Mesodermal cell (in vitro differentiated cells): ENCODE measurements at regions not wholly inside any gene's neighbourhood (a gene's known extent, or its start where the extent isn't known, plus 50 kb on each side); places are given as distances from the start of the nearest gene placed in this dataset.

Source experiments
- H3K27ac ChIP-seq: 2 replicates; pipeline ENCODE4 v1.7.0; 2013; ENCODE audit warnings: mild to moderate bottlenecking, low read depth, low read length, moderate library complexity; ENCODE audit not compliant: severe bottlenecking
- H3K36me3 ChIP-seq: 2 replicates; pipeline ENCODE4 v1.7.1; 2013; ENCODE audit warnings: mild to moderate bottlenecking, low read length, moderate library complexity; ENCODE audit not compliant: control insufficient read depth, insufficient read depth
- H3K4me1 ChIP-seq: one replicate; pipeline ENCODE4 v1.7.1; 2013; ENCODE audit warnings: mild to moderate bottlenecking, low read length; ENCODE audit not compliant: insufficient read depth, control insufficient read depth, poor library complexity, severe bottlenecking
- H3K4me3 ChIP-seq: 2 replicates; pipeline ENCODE4 v1.7.0; 2013; ENCODE audit warnings: low read length, control low read depth, mild to moderate bottlenecking; ENCODE audit not compliant: insufficient read depth, poor library complexity, severe bottlenecking; ENCODE audit errors: extremely low read depth
- H3K9me3 ChIP-seq: 2 replicates; pipeline ENCODE4 v1.7.1; 2013; ENCODE audit warnings: mild to moderate bottlenecking, low read length, moderate library complexity; ENCODE audit not compliant: control insufficient read depth
- WGBS, 2 experiments: methylation state at CpG; one replicate each; pipeline ENCODE4 v1.1.5; 2013; ENCODE audit warnings: missing lambda C conversion rate in 2 of 2; ENCODE audit not compliant: insufficient coverage in 2 of 2; 5-methylcytosine and 5-hydroxymethylcytosine counted together

GRCh38 chr18:43396266-43396665 is 119.0 kb upstream of the SYT4 start:
- no CpG with 5 or more reads among the region's 1 CpG for WGBS, 2 experiments

GRCh38 chr18:43398601-43399000 is 121.3 kb upstream of the SYT4 start:
- Histone ChIP-seq H3K36me3 (no peaks in the 10 kb centered on the region), H3K27ac (no peak overlapping the region), H3K4me1 (no peaks in the 10 kb centered on the region), H3K4me3 (no peak overlapping the region), H3K9me3 (peaks cover 6% of the 10 kb centered on the region)
- no CpG with 5 or more reads among the region's 1 CpG for WGBS, 2 experiments

More at GRCh38 chr18:43396266-43396665, 119.0 kb upstream of the SYT4 start:
- H3K27ac ChIP-seq, result no peak overlapping the region
- H3K4me3 ChIP-seq, result no peak overlapping the region
- no peaks in the 10 kb centered on the region for H3K4me1 ChIP-seq
- H3K36me3 ChIP-seq, result no peaks in the 10 kb centered on the region
- no peaks in the 10 kb centered on the region for H3K9me3 ChIP-seq

- H3K36me3 ChIP-seq, result no peaks in the 10 kb centered on the region
- WGBS, 2 experiments, result 89 to 95% methylated on average over 1 of the region's 1 CpG
- peaks cover 6% of the 10 kb centered on the region for H3K9me3 ChIP-seq
- H3K4me1 ChIP-seq, result no peaks in the 10 kb centered on the region
- no peak overlapping the region for H3K27ac ChIP-seq
- no peak overlapping the region for H3K4me3 ChIP-seq
Measured at GRCh38 chr18:43405097-43405496, 127.8 kb upstream of the SYT4 start.

GRCh38 chr18:43414006-43414405 is 136.7 kb upstream of the SYT4 start:
- WGBS, 2 experiments, result 20 to 63% methylated on average over 1 to 2 of the region's 6 CpGs
- H3K4me1 ChIP-seq, result no peaks in the 10 kb centered on the region
- no peaks in the 10 kb centered on the region for H3K36me3 ChIP-seq
- no peaks in the 10 kb centered on the region for H3K9me3 ChIP-seq
- no peak overlapping the region for H3K27ac ChIP-seq
- no peak overlapping the region for H3K4me3 ChIP-seq

GRCh38 chr18:43420091-43420490 is 142.8 kb upstream of the SYT4 start:
- no peak overlapping the region for H3K27ac ChIP-seq
- H3K4me3 ChIP-seq, result no peak overlapping the region
- H3K4me1 ChIP-seq, result no peaks in the 10 kb centered on the region
- H3K36me3 ChIP-seq, result no peaks in the 10 kb centered on the region
- H3K9me3 ChIP-seq, result no peaks in the 10 kb centered on the region

GRCh38 chr18:43420950-43421349 is 143.7 kb upstream of the SYT4 start:
- no peaks in the 10 kb centered on the region for H3K36me3 ChIP-seq
- H3K4me3 ChIP-seq, result no peak overlapping the region
- no peaks in the 10 kb centered on the region for H3K9me3 ChIP-seq
- no peaks in the 10 kb centered on the region for H3K4me1 ChIP-seq
- WGBS, 2 experiments, result no CpG with 5 or more reads among the region's 2 CpGs
- no peak overlapping the region for H3K27ac ChIP-seq

GRCh38 chr18:43422518-43422917 is 145.2 kb upstream of the SYT4 start:
- Histone ChIP-seq H3K9me3 (no peaks in the 10 kb centered on the region), H3K27ac (no peak overlapping the region), H3K4me1 (no peaks in the 10 kb centered on the region), H3K36me3 (no peaks in the 10 kb centered on the region), H3K4me3 (no peak overlapping the region)
- 68 to 100% methylated on average over 2 to 4 of the region's 4 CpGs for WGBS, 2 experiments

- no peak overlapping the region for H3K4me3 ChIP-seq
- H3K4me1 ChIP-seq, result no peaks in the 10 kb centered on the region
- no peaks in the 10 kb centered on the region for H3K36me3 ChIP-seq
- WGBS, 2 experiments, result 71% methylated on average over 1 of the region's 3 CpGs; no CpG with 5 or more reads in 1 of the 2 experiments
- peaks cover 16% of the 10 kb centered on the region for H3K9me3 ChIP-seq
- no peak overlapping the region for H3K27ac ChIP-seq
Measured at GRCh38 chr18:43435851-43436250, 158.6 kb upstream of the SYT4 start.

- H3K4me1 ChIP-seq, result no peaks in the 10 kb centered on the region
- no peak overlapping the region for H3K27ac ChIP-seq
- H3K4me3 ChIP-seq, result no peak overlapping the region
- H3K36me3 ChIP-seq, result no peaks in the 10 kb centered on the region
- WGBS, 2 experiments, result no CpG with 5 or more reads among the region's 4 CpGs
- peaks cover 16% of the 10 kb centered on the region for H3K9me3 ChIP-seq
Measured at GRCh38 chr18:43442131-43442530, 164.8 kb upstream of the SYT4 start.

GRCh38 chr18:43442571-43442970 is 165.3 kb upstream of the SYT4 start:
- no peak overlapping the region for H3K4me3 ChIP-seq
- no peak overlapping the region for H3K27ac ChIP-seq
- WGBS, 2 experiments, result no CpG with 5 or more reads among the region's 1 CpG
- H3K9me3 ChIP-seq, result peaks cover 16% of the 10 kb centered on the region
- H3K36me3 ChIP-seq, result no peaks in the 10 kb centered on the region
- no peaks in the 10 kb centered on the region for H3K4me1 ChIP-seq

GRCh38 chr18:43465483-43465882 is 188.2 kb upstream of the SYT4 start:
- no peak overlapping the region for H3K4me3 ChIP-seq
- H3K4me1 ChIP-seq, result no peaks in the 10 kb centered on the region
- H3K36me3 ChIP-seq, result no peaks in the 10 kb centered on the region
- peaks cover 11% of the 10 kb centered on the region for H3K9me3 ChIP-seq
- H3K27ac ChIP-seq, result no peak overlapping the region

GRCh38 chr18:43471873-43472272 is 194.6 kb upstream of the SYT4 start:
- Histone ChIP-seq H3K27ac (no peak overlapping the region), H3K4me1 (no peaks in the 10 kb centered on the region), H3K9me3 (no peaks in the 10 kb centered on the region), H3K4me3 (no peak overlapping the region), H3K36me3 (no peaks in the 10 kb centered on the region)
- WGBS, 2 experiments, result 74% methylated on average over 2 of the region's 5 CpGs; no CpG with 5 or more reads in 1 of the 2 experiments
